NCI-H2227 (cell line): ENCODE measurements at regions not wholly inside any gene's neighbourhood (a gene's known extent, or its start where the extent isn't known, plus 50 kb on each side); places are given as distances from the start of the nearest gene placed in this dataset.

ENCODE experiments used
- DNase-seq: peaks from one replicate; lab custom pipeline; 2025; ENCODE audit not compliant: unreplicated experiment; lab: John Stamatoyannopoulos, UW

GRCh38 chr15:70449311-70450141 lies 313.8 kb downstream of the UACA start:
- DNase-seq, result no peak

- peak; percentile 57 for DNase-seq
These were observed 315.2 kb downstream of the UACA start for GRCh38 chr15:70447928-70448698.

- DNase-seq, result no peak
These were observed 315.8 kb downstream of the UACA start for GRCh38 chr15:70447521-70447920.

DNA sequence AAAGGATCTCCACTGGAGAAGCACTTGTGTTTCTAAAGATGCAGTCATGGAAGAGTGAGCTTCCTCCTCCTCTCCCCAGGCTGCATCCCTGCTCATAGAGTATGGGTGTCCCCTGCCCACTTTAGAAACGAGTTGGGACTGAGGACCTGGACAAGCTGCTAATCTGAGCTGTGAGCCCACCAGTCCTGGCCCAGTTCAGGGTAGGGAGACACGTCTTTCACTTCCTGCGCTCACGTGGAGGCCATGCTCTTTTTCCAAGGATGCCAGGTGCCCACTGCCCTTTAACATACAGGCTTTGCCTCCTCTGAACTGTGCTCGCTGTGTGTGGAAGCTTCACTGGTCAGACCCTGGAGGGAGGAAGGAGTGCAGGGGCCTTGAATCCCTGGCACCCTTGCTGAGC lies 316.3 kb downstream of the UACA start:
- no peak for DNase-seq

DNA sequence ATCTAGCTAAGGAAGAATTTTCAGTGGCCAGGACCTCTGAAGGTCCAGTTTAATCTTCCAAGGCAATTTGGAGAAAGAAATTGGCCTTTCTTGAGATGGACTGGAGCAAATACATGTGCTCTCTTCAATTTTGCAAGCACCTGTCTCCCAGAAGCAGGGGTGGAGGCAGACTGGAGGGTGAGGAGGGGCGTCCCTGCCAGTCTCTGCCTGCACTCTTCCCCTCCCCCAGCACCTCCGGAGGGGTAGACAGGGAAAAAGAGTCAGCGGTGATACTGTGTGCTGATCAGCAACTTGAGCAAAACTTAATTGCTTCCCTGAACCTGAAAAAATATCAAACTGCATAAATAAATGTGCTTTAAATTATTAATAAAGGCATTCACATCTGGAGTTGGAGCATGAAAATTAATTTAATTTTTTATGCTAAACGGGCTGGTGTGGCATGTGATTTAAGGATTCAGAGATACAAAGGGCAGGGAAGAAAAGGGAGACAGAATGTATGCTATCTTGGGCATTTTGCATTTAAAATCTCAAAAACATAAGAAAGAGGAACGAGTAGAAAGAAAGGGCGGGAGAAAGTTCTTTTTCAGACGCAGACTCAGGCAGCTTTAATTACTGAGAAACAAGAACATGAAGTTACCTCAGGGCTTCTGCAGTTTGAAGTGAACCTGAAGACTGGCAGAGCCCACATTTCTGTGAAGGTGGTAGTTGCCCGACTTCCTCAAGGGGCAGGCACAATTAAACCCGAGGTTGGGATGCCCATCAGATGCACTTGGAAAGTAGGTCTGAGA lies 319.7 kb downstream of the UACA start:
- DNase-seq, result no peak

GRCh38 chr15:70442616-70443321 lies 320.6 kb downstream of the UACA start:
- DNase-seq, result no peak

- DNase-seq, result no peak
These were observed 321.1 kb downstream of the UACA start for GRCh38 chr15:70442211-70442610.

GRCh38 chr15:70440416-70441138 lies 322.8 kb downstream of the UACA start:
- DNase-seq, result no peak

GRCh38 chr15:70439880-70440279 lies 323.5 kb downstream of the UACA start:
- no peak for DNase-seq

DNA sequence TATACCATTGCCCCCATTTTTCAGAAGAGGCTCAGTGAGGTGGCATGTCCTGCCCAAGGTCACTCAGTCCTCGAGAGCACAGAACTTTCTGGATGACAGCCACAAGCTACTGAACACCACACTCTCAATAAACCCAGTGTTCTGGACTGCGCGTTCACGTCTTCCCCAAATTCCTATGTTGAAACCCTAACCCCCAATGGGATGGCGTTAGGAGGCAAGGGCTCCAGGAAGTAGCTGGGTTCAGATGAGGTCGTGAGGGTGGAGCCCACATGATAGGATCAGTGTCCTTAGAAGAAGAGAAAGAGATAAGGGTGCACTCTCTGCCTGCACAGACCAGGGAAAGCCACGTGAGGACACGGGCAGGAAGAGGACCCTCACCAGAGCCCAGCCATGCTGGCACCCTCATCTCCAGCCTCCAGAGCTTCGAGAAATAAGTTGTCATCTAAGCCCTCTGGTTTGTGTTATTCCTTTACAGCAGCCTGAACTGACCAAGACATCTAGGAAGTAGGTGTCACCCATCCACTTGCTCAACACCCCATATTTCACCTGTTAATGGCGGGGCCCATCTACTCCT lies 324.0 kb downstream of the UACA start:
- DNase-seq, result no peak

DNA sequence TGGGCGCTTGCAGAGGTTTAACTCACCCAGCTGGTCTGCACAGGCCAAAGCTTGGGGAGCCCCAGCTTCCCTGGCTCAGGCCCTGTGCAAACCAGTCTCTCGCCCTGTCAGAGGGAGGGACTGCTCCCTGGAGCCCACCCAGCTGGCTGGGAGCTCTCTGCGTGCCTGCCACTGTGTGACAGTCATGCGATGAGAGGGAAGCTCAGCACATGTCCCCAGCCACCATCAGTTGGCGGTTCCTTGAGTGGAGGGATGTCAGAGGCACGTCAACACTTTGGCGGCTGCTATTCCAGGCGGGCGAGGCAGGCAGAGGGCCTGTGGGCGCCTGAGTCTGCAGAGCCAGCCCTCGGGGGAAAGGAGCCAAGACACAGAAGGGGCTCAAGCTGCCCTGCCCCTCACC lies 324.6 kb downstream of the UACA start:
- no peak for DNase-seq

DNA sequence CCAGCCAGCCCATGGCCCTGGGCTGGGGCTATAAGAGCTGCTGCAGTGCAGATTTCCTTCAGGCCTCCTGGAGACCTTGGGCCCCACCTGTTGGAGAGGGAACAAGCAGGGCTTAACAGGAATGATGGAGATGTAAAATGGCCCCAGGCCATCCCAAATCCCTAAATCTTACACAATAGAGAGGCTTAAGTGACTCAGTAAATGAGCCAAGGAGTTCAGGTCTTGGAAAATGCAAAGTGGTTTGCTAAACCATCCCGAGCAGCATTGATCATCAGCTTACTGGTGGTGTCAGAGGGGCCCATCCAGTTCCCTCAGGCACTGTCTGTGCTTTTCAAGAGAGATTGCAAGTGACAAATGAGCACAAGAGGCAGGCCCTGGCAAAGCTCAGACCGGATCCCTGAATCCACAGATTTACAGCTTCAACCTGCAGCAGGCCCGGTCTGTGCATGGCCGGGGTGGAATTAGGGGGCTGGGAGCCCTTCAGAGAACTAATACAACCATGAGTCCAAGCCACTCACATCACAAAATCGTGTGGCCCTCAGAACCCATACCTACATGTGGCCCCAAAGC lies 325.4 kb downstream of the UACA start:
- no peak for DNase-seq

DNA sequence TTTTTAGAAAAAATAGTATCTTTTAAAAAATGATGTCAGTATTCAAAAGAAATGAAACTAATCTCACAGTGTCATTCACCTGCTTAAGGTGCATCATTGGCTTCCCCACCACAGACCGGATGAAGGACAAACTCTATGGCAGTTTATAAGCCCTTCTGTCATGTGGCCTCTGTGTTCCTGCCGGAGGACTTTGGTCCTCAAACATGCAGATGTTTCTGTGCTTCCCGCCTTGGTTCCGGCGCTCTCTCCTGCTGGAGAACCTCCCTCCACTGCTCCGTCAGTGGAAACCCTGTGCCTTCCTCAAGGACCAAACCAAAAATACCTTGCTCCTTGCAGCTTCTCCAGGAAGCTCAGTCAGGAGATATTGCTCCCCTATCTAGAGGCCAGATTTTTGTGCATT lies 326.3 kb downstream of the UACA start:
- DNase-seq, result no peak

DNA sequence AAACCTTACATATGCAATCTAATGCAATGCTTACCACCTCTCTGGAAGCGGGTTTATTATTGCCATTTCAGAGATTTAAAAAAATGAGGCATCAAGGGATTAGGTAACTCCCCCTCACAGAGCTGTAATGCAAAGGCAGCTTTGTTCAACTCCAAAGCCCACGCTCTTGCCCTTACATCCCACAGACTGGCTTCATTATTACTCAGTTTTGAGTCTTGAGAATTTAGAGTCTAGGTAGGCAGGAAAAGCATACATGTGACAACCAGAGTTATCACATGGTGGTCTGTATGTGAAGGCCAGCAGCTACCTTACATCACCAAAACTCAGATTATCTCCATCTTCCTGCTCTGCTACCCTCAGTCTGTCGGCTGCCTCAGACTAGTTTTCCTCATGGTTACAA lies 326.9 kb downstream of the UACA start:
- DNase-seq, result no peak

- no peak for DNase-seq
These were observed 327.5 kb downstream of the UACA start for GRCh38 chr15:70435872-70436271.

- DNase-seq, result no peak
These were observed 328.0 kb downstream of the UACA start for GRCh38 chr15:70435369-70435768.

DNA sequence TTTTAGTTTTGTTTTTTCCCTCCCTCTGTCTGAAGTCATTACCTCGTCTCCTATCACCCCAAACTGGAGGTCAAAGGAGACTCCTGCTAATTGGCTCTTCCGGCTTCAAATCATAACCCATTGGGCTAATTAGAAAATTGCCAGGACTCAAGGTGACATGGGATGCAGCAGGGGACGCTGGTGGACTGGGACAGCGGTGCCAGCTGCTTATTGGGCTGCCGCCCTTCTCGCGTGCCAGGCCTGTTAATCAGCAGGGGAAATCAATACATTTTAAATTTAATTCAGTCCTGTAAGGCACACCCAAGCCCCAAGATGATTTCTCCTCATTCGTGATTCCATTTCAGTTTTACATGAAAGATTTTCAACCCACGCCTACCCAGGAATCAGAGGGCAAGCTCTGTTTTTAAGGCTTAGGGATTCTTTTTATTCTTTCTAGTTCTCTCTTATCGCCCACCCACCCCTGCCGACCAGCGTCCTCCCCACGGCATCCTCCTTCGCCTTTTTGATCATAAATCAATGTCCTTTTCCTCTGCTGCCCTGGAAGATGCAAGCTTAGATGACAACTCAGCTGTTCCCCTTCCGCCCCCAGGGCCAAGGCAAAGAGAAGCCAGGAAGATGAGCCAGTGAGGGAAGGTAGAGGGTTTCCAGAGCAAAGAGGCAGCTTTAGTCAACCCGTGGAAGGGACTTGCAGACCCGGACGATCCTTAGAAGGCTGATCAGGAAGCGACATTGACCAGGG lies 329.6 kb downstream of the UACA start:
- DNase-seq, result no peak

- DNase-seq, result peak; percentile 76
These were observed 330.3 kb downstream of the UACA start for GRCh38 chr15:70432924-70433495.

GRCh38 chr15:70431854-70432253 lies 331.5 kb downstream of the UACA start:
- no peak for DNase-seq
